GM13976 (cell line): ENCODE measurements at regions not wholly inside any gene's neighbourhood (a gene's known extent, or its start where the extent isn't known, plus 50 kb on each side); places are given as distances from the start of the nearest gene placed in this dataset.

ENCODE experiments used
- DNase-seq: peaks from one replicate; pipeline ENCODE4 v3.0.0; 2012; ENCODE audit warnings: low spot score
- in situ Hi-C: fragments of 300-500 bp; cut with MboI; formaldehyde crosslinking; loops from one replicate; pipeline ENCODE4 v1.12.0; 2022; ENCODE audit warnings: low sequenced_read_pairs, mixed read lengths, inconsistent platforms; ENCODE audit not compliant: unreplicated experiment
- TF ChIP-seq, protein P1 (sequence below): IDR thresholded peaks from 2 replicates; pipeline ENCODE4 v1.5.1; 2012; ENCODE audit warnings: borderline replicate concordance, mild to moderate bottlenecking; ENCODE audit not compliant: insufficient read depth; ENCODE audit errors: extremely low read depth, missing control alignments, control extremely low read depth

- no peak for DNase-seq
- TF ChIP-seq, protein P1, sequence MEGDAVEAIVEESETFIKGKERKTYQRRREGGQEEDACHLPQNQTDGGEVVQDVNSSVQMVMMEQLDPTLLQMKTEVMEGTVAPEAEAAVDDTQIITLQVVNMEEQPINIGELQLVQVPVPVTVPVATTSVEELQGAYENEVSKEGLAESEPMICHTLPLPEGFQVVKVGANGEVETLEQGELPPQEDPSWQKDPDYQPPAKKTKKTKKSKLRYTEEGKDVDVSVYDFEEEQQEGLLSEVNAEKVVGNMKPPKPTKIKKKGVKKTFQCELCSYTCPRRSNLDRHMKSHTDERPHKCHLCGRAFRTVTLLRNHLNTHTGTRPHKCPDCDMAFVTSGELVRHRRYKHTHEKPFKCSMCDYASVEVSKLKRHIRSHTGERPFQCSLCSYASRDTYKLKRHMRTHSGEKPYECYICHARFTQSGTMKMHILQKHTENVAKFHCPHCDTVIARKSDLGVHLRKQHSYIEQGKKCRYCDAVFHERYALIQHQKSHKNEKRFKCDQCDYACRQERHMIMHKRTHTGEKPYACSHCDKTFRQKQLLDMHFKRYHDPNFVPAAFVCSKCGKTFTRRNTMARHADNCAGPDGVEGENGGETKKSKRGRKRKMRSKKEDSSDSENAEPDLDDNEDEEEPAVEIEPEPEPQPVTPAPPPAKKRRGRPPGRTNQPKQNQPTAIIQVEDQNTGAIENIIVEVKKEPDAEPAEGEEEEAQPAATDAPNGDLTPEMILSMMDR = no peak
- in situ Hi-C loops = no loop called here
Measured at GRCh38 chr10:44674536-44675386, 236.4 kb upstream of the TMEM72 start.

DNA sequence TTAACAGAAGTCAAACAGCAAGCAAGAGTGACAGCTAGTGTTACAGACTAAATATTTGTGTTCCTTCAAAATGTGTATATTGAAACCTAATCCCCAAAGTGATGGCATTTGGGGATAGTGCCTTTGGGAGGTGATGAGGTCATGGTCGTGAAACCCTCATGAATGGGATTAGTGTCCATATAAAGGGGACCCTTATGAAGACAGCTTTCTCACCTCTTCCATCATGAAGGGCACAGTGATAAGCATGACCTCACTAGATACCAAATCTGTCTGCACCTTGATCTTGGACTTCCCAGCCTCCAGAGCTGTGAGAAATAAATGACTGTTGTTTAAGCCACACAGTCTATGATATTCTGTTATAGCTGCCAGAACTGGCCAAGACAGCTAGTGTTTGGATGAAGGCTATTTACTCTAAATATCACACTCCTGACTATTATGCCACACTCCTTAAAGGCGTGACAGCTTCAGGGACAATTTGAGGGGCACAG, 235.7 kb upstream of the TMEM72 start:
- in situ Hi-C loops = no loop called here
- TF ChIP-seq, protein P1 = no peak
- DNase-seq = no peak

DNA sequence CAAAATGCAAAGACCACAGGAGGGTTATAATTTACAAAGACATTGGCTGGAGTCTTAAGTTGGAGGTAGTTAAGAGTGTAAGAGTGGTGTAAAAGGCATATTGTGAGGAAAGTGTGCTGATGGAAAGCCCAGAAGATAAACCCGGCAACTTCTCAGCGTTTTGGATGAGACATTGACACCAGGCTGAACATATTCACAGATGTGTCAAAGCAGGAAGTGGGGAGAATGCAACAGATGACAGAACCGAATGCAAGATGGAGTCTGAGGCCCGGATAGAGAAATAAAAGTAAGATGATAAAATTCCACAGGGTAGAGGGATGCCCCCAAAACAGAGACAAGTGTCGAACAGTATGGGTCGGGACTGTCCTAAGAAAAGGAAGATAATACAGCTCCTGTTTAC, 230.4 kb upstream of the TMEM72 start:
- TF ChIP-seq, protein P1 = no peak
- DNase-seq = no peak
- in situ Hi-C loops = no loop called here

DNA sequence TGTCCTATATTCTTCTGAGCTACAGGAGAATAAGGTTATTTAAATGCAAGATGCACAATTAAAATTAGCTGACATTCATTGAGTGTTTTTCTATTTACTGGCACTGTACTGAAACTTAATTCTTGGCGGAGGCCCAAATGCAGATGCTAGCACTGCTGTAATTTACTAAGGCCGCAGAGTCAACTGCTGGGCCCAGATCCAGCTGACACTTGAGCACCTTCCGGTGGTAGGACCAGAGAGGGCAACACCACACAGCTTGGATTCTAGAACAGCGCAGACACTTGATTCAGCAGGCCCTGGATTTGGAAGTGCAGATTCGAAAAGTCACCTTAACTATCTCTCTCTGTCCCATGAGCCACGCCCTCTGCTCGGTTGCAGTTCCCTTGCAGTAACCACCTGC, 228.6 kb upstream of the TMEM72 start:
- in situ Hi-C loops = no loop called here
- no peak for DNase-seq

GRCh38 chr10:44684661-44685060, 226.5 kb upstream of the TMEM72 start:
- TF ChIP-seq, protein P1 = no peak
- DNase-seq = no peak
- in situ Hi-C loops = no loop called here

More for the DNA sequence above, 228.6 kb upstream of the TMEM72 start:
- TF ChIP-seq, protein P1 = no peak

DNA sequence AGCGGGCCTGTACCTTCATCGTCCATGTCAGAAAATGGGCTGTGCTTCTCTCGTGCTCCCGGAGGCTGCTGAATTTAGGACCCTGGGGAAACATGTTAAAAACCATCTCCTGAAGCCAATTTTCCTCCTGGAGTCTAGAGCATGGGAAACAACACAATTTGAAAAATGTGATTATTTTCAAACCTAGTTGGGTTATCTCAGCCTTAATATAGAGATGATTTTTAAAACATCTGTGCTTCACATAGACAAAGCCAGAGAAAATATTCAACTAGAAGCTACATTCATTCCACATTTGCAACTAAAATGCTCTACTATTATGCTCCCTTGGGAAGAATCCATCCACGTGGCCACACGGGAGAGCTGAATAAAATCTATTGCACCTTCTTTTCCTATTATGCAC, 225.9 kb upstream of the TMEM72 start:
- TF ChIP-seq, protein P1 = no peak
- in situ Hi-C loops = no loop called here
- DNase-seq = no peak
